ENCODE measurements at regions not wholly inside any gene's neighbourhood (a gene's known extent, or its start where the extent isn't known, plus 50 kb on each side); places are given as distances from the start of the nearest gene placed in this dataset.
"Not testable (repeated sequence)": the region's sequence is repeated elsewhere in the genome, so short reads cannot be mapped to it uniquely, and the experiment has no call there.

- no peak for DNase-seq (ENCODE audit: low read depth in 2 of 3, low spot score in 2 of 3)
Measured at GRCh38 chr6:104521176-104521575, 338.5 kb downstream of the HACE1 start.

GRCh38 chr6:104519566-104519965 is 340.2 kb downstream of the HACE1 start:
- DNase-seq (ENCODE audit: low read depth in 2 of 3, low spot score in 2 of 3): no peak

DNA sequence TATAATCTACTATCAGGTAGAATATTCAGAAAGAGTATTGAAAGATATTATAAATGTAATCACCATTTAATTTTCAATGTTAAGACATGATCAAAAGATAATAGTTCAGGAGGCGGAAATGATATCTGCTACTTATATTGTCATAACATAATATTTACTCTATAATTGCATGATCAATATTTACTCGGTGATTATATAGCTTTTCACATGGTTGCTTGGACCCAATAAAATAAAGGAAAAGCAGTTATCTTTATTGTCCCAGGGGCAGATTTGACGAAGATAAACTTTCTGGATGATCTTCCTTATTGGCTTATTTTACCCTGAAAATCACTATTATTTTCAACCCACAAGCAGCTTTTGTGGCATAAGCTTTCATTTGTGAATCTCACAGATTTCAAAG is 350.4 kb downstream of the HACE1 start:
- no peak for DNase-seq (ENCODE audit: low read depth in 2 of 3, low spot score in 2 of 3)

DNA sequence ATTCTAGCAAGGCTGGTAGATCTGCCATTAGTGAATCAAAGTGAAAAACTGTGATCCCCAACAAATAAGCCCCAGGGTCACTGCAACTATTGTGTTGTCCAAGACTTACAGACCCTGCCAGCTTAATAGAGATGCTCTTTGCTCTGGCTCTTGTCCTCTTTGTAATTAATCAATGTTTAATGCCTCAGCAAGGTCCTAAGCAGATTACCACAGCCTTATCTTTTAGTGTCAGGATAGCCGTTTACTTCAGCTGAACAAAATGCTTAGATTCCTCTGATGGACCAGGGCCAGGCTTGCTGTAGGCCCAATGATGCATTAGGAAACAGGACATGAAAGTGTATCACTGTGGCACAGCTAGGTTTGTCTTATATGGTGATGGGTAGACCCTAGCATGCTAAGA is 353.3 kb downstream of the HACE1 start:
- DNase-seq (ENCODE audit: low read depth in 2 of 3, low spot score in 2 of 3): no peak

DNA sequence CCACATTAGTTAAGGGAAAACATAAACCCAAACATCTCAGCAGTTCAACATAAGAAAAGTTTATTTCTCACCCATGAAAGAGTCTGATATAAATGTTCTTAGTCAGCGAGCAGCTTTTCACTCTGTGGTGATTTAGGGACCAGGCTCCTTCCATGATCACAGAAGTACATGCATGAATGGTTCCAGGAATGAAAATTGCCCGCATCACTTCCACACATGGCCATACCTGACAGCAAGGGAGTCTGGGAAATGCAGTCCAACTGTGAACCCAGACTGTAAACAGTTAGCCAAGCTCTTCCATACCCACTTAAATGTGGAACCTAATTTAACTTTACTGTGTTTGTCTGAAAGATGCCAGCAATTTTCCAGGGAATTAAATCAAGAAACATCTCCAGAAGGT is 353.9 kb downstream of the HACE1 start:
- no peak for DNase-seq (ENCODE audit: low read depth in 2 of 3, low spot score in 2 of 3)

- no peak for DNase-seq (ENCODE audit: low read depth in 2 of 3, low spot score in 2 of 3)
Measured at GRCh38 chr6:104500265-104500664, 359.5 kb downstream of the HACE1 start.

DNA sequence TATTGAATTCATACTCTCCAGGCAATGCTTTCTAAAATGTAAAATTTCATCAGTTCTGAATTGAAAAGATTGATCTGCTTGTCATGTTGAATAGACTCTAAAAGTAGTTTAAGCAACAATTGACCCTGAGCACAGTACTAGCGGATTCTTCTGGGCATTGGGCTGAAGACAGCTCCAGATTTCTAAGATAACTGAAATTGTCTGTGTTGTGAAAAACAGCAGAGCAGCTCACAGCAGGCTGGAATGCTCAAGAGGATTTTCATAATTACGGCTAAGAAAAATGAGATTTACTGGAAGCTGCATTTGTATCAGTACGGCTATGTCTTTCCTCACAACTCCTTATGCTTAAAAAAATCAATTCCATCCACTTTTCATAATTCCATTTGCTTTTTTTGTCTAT is 373.7 kb downstream of the HACE1 start:
- DNase-seq (ENCODE audit: low read depth in 2 of 3, low spot score in 2 of 3): no peak

- no peak for DNase-seq (ENCODE audit: low read depth in 2 of 3, low spot score in 2 of 3)
Measured at GRCh38 chr6:104484626-104485025, 375.1 kb downstream of the HACE1 start.

DNA sequence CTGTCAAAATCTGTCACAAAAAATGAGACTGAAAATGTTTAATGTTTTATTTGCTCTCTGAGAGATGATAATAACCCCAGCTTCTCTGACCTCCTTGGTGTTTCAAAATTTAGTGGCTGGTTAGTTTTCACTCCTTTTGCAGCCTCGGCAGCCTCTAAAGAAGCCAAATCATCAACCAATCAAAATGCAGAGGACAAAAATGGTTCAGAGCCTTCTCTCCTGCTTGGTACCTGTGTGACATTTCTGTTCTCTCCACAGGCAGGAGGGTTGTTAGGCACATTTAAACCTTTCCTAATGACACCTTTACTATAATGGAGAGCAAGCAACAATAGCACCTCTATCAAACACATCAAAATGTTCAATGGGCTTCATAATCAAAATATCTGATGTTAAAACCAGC is 375.5 kb downstream of the HACE1 start:
- DNase-seq (ENCODE audit: low read depth in 2 of 3, low spot score in 2 of 3): no peak

DNA sequence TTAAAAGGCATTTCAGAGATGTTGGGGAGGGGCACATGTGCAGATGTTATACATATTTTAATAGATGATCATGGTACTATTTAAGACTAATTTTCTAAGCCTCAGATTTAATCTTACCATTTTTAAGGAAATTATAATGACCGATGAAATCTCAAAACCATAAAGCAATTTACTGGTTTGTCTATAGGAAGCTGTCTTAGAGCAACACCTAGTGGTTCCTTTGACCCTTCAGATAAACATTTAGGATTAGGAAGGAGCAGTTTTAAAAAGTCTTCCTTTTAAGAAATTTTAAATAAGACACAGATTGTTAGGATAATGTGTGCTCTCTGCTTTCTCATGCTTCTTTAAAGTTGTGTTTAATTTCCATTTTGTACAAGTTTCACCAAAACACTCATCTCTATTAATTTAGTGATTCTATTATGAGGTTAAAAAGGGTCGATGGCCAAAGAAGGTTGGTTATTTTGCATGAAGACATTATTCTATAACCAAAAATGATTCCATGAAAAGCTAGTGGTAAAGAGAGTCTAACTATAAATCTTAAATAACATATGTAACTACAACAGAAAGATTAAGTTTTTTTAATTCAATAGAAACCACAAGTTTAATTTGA is 376.4 kb downstream of the HACE1 start:
- DNase-seq (ENCODE audit: low read depth in 2 of 3, low spot score in 2 of 3): no peak

DNA sequence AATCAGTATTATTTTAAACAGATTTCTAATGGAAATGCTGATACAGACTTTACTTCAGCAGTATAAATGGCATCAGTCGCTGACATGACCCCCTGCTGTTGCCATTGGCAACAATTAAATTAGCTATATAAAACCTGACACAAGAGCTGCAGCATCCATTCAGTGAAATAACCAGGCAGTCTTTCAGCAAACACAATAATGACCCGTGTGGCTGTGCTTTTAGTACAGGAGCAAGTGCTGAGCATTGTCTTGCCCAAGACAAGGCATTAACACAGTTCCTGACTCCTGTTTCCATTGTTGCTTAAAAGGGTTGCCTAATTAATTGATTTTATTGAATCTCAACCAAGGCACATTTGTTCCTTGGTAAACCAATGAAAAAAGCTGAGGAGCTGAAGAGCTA is 382.1 kb downstream of the HACE1 start:
- DNase-seq (ENCODE audit: low read depth in 2 of 3, low spot score in 2 of 3): no peak

DNA sequence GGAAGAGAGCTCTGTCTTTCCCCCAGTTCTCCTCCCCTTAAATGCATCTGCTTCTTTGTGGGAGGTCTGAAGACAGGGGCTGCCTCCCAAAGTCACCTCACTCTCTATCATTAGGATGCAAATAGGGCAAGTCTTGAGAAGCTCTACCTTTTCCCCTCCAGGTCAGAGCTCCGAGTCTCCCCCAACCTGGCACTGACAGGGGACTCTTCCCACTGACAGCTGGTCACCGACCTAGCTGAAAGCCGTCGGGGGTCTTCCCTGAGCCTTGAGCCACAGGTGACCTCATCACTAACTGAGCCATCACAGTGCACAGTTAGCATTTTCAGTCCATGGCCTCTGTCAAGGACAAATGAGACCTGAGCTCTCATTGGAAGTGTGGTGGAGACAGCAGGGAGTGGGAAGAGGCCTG is 386.7 kb downstream of the HACE1 start:
- no peak for DNase-seq (ENCODE audit: low read depth in 2 of 3, low spot score in 2 of 3)

GRCh38 chr6:104472021-104472901 is 387.5 kb downstream of the HACE1 start:
- no peak for DNase-seq (ENCODE audit: low read depth in 2 of 3, low spot score in 2 of 3)

DNA sequence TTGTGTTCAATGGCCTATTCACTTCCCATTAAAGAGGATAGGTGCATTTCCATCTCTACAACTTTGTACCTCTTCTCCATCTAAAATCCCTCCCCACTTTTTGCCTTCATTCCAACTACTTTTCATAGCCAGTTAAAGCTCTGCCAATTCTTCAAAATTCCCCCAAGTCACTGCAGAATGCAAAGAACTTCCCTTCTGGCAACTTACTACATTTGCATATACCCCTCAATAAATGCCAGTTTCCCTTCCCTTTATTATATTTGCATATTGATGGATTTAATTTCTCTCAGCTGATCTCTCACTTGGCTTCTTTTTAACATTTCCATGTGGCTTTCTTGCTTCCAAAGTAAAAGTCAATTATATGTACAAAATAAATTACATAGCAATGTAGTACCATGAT is 393.4 kb downstream of the HACE1 start:
- no peak for DNase-seq (ENCODE audit: low read depth in 2 of 3, low spot score in 2 of 3)

DNA sequence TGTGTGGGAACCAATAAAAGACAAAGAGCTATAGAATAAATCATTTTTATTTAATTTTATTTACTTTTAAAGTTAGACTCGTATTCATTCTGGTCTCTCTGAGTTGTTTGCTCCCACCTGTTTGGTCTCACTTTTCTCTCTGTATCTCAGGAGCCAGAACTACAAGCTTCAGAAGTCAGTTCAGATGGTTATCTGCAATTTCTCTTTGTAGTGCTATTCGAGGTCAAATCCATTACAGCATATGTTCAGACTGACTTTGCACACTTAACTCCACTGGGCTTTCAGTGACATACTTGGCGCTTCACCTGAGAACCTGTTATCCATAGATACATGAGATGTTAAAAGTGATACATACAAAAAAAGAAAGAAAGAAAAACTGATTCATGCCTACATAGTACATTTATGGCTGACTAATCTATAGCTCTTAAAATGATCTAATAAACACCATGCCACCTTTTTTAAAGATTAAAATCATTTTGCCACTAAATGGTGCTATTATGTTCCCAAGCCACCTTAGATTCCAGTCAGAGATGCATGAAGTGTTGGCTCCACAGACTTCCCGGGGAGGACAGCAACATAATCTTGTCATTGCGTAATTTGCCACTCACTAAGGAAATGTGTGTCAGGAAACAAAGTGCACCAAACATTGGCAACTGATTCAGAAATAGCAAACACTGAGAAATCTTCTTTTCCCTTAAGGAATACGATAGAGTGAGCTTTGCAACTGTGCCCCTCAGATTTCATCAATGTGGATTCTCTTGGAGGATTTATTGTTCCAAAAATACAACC is 396.7 kb downstream of the HACE1 start:
- DNase-seq (ENCODE audit: low read depth in 2 of 3, low spot score in 2 of 3): no peak

GRCh38 chr6:104460738-104461483 is 398.8 kb downstream of the HACE1 start:
- no peak for DNase-seq (ENCODE audit: low read depth in 2 of 3, low spot score in 2 of 3)

DNA sequence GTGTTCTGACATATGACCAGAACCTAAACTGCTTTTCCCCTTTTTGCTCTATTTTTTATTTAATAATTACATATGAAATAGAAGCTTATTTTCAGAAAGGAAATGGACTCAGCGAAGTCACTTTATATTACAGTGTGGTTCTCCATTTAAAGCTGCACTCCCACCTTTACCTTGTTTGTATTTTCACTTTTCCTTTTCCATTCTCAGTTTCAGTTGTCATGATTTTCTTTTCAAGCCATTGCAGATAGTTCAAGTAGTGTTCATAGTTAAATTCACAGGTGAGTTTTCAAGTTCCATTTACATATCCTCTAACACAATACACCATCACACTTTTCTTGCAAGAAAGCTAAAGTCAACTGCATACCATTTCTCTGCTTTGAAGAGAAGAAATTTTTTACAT is 400.2 kb downstream of the HACE1 start:
- DNase-seq (ENCODE audit: low read depth in 2 of 3, low spot score in 2 of 3): no peak

DNA sequence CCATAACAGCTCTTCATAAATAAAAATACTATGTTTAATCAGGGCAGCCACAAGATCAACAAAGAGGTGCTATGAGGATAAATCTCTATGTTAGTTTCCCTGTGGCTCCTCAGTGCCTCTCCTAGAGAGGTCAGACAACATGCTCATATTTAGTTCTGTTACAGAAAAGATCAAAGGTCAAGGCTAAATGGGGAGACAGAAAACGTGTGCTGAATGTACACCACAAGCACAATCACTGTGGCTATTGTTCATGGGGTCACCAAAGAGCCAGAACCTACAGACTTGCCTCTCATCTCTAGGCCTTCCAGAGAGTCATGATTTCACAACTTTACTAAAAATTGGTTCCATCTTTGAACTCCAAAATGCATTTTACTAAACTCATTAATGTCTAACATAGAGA is 409.8 kb downstream of the HACE1 start:
- no peak for DNase-seq (ENCODE audit: low read depth in 2 of 3, low spot score in 2 of 3)

- DNase-seq (ENCODE audit: low read depth in 2 of 3, low spot score in 2 of 3): not testable (repeated sequence)
Measured at GRCh38 chr6:104446101-104447080, 413.3 kb downstream of the HACE1 start.

GRCh38 chr6:104434519-104434918 is 425.2 kb downstream of the HACE1 start:
- DNase-seq (ENCODE audit: low read depth in 2 of 3, low spot score in 2 of 3): no peak

Measured in activated CD8-positive, alpha-beta memory T cell treated with anti-CD3 and anti-CD28 coated beads for 48 hours (primary cell).